ENCODE measurements at regions not wholly inside any gene's neighbourhood (a gene's known extent, or its start where the extent isn't known, plus 50 kb on each side); places are given as distances from the start of the nearest gene placed in this dataset.

- Histone ChIP-seq H3K27ac (ENCODE audit: poor library complexity, severe bottlenecking) (no peak overlapping the region), H3K9me3 (ENCODE audit: severe bottlenecking) (no peaks in the 10 kb centered on the region), H3K36me3 (ENCODE audit: low read depth) (no peaks in the 10 kb centered on the region), H3K4me1 (ENCODE audit: insufficient read depth, poor library complexity, severe bottlenecking) (no peaks in the 10 kb centered on the region), H3K27me3 (ENCODE audit: insufficient read depth, poor library complexity, severe bottlenecking) (no peaks in the 10 kb centered on the region), H3K4me3 (ENCODE audit: severe bottlenecking) (no peak overlapping the region)
- no peak for DNase-seq (ENCODE audit: low spot score)
- no peak for ATAC-seq (ENCODE audit: low read depth)
- TF ChIP-seq CTCF (IDR thresholded peaks at IDR 0.05; ENCODE audit: poor library complexity, severe bottlenecking) = no peak
Measured at GRCh38 chr22:48593551-48593950, 1234.1 kb downstream of the BRD1 start.

- ATAC-seq (ENCODE audit: low read depth) = no peak
- H3K4me3 ChIP-seq (ENCODE audit: severe bottlenecking) = no peak overlapping the region
- H3K4me1 ChIP-seq (ENCODE audit: insufficient read depth, poor library complexity, severe bottlenecking) = no peaks in the 10 kb centered on the region
- H3K27me3 ChIP-seq (ENCODE audit: insufficient read depth, poor library complexity, severe bottlenecking) = no peaks in the 10 kb centered on the region
- H3K9me3 ChIP-seq (ENCODE audit: severe bottlenecking) = no peaks in the 10 kb centered on the region
- no peak for DNase-seq (ENCODE audit: low spot score)
- no peak for TF ChIP-seq CTCF (IDR thresholded peaks at IDR 0.05; ENCODE audit: poor library complexity, severe bottlenecking)
- no peak overlapping the region for H3K27ac ChIP-seq (ENCODE audit: poor library complexity, severe bottlenecking)
- H3K36me3 ChIP-seq (ENCODE audit: low read depth) = no peaks in the 10 kb centered on the region
Measured at GRCh38 chr22:48592931-48593330, 1234.7 kb downstream of the BRD1 start.

- Histone ChIP-seq H3K27me3 (ENCODE audit: insufficient read depth, poor library complexity, severe bottlenecking) (no peaks in the 10 kb centered on the region), H3K4me3 (ENCODE audit: severe bottlenecking) (no peak overlapping the region), H3K36me3 (ENCODE audit: low read depth) (no peaks in the 10 kb centered on the region), H3K4me1 (ENCODE audit: insufficient read depth, poor library complexity, severe bottlenecking) (no peaks in the 10 kb centered on the region), H3K27ac (ENCODE audit: poor library complexity, severe bottlenecking) (no peak overlapping the region), H3K9me3 (ENCODE audit: severe bottlenecking) (no peaks in the 10 kb centered on the region)
- ATAC-seq (ENCODE audit: low read depth) (no peak; the same call in 2 of the 3 replicates), DNase-seq (ENCODE audit: low spot score) (no peak)
- no peak for TF ChIP-seq CTCF (IDR thresholded peaks at IDR 0.05; ENCODE audit: poor library complexity, severe bottlenecking)
Measured at GRCh38 chr22:48592488-48592887, 1235.2 kb downstream of the BRD1 start.

GRCh38 chr22:48592066-48592345, 1235.7 kb downstream of the BRD1 start:
- Histone ChIP-seq H3K4me1 (ENCODE audit: insufficient read depth, poor library complexity, severe bottlenecking) (no peaks in the 10 kb centered on the region), H3K4me3 (ENCODE audit: severe bottlenecking) (no peak overlapping the region), H3K27me3 (ENCODE audit: insufficient read depth, poor library complexity, severe bottlenecking) (no peaks in the 10 kb centered on the region), H3K9me3 (ENCODE audit: severe bottlenecking) (no peaks in the 10 kb centered on the region), H3K36me3 (ENCODE audit: low read depth) (no peaks in the 10 kb centered on the region), H3K27ac (ENCODE audit: poor library complexity, severe bottlenecking) (no peak overlapping the region)
- ATAC-seq (ENCODE audit: low read depth) (no peak), DNase-seq (ENCODE audit: low spot score) (no peak)
- no peak for TF ChIP-seq CTCF (IDR thresholded peaks at IDR 0.05; ENCODE audit: poor library complexity, severe bottlenecking)

- Histone ChIP-seq H3K36me3 (ENCODE audit: low read depth) (no peaks in the 10 kb centered on the region), H3K27me3 (ENCODE audit: insufficient read depth, poor library complexity, severe bottlenecking) (no peaks in the 10 kb centered on the region), H3K4me3 (ENCODE audit: severe bottlenecking) (no peak overlapping the region), H3K9me3 (ENCODE audit: severe bottlenecking) (no peaks in the 10 kb centered on the region), H3K4me1 (ENCODE audit: insufficient read depth, poor library complexity, severe bottlenecking) (no peaks in the 10 kb centered on the region), H3K27ac (ENCODE audit: poor library complexity, severe bottlenecking) (no peak overlapping the region)
- no peak for TF ChIP-seq CTCF (IDR thresholded peaks at IDR 0.05; ENCODE audit: poor library complexity, severe bottlenecking)
- DNase-seq (ENCODE audit: low spot score) (no peak), ATAC-seq (ENCODE audit: low read depth) (no peak)
Measured at GRCh38 chr22:48591286-48592065, 1236.2 kb downstream of the BRD1 start.
